Caco-2 (cell line): ENCODE measurements at regions not wholly inside any gene's neighbourhood (a gene's known extent, or its start where the extent isn't known, plus 50 kb on each side); places are given as distances from the start of the nearest gene placed in this dataset.

ENCODE experiments used
- BruUV-seq: library from RNA; stranded (reverse); fragments of 400-500 nt; replicated peaks from 2 replicates; lab custom pipeline; 2021; lab: Mats Ljungman, UMichigan
- CTCF ChIA-PET: fragments of 300-600 bp; sonication (Branson Sonifier 250); formaldehyde crosslinking; loops from one replicate; lab custom pipeline; 2022; ENCODE audit warnings: antibody characterized with exemption; lab: Charles Lee
- POLR2A ChIA-PET: fragments of 300-600 bp; sonication (Branson Sonifier 250); formaldehyde crosslinking; loops from one replicate; lab custom pipeline; 2022; ENCODE audit warnings: antibody characterized with exemption; lab: Charles Lee
- DNase-seq, 2 experiments: peaks; one replicate each; pipeline versions ENCODE4 v3.0.0 to v3.0.0-alpha.2; 2020 to 2022
- H3K27me3 ChIP-seq: replicated peaks from 2 replicates; pipeline ENCODE4 v1.6.0; 2011; ENCODE audit warnings: low read length; ENCODE audit not compliant: control insufficient read depth, insufficient read depth
- H3K36me3 ChIP-seq: 2 replicates; pipeline ENCODE4 v1.5.1; 2011; ENCODE audit warnings: low read length; ENCODE audit not compliant: control insufficient read depth, insufficient read depth
- H3K4me1 ChIP-seq: fragments of 250-450 bp; sonication (Bioruptor Pico); 2 replicates; pipeline ENCODE4 v1.5.1; 2020; ENCODE audit warnings: mild to moderate bottlenecking
- H3K4me3 ChIP-seq: 2 replicates; pipeline ENCODE4 v1.5.1; 2011; ENCODE audit warnings: low read depth, mild to moderate bottlenecking, control low read depth, low read length
- H3K9me3 ChIP-seq: fragments of 250-450 bp; sonication (Bioruptor Pico); 2 replicates; pipeline ENCODE4 v1.5.1; 2020; ENCODE audit warnings: mild to moderate bottlenecking, moderate library complexity
- H3K27ac Mint-ChIP-seq: one replicate; pipeline ENCODE4 v1.8.0; 2022; ENCODE audit warnings: mixed read lengths; ENCODE audit not compliant: unreplicated experiment
- H3K27me3 Mint-ChIP-seq: one replicate; pipeline ENCODE4 v1.8.0; 2022; ENCODE audit warnings: mixed read lengths; ENCODE audit not compliant: insufficient read depth, unreplicated experiment
- H3K36me3 Mint-ChIP-seq: one replicate; pipeline ENCODE4 v1.8.0; 2022; ENCODE audit warnings: mild to moderate bottlenecking, mixed read lengths; ENCODE audit not compliant: insufficient read depth, unreplicated experiment
- H3K4me1 Mint-ChIP-seq: one replicate; pipeline ENCODE4 v1.8.0; 2022; ENCODE audit warnings: low read depth, mixed read lengths; ENCODE audit not compliant: unreplicated experiment
- H3K4me3 Mint-ChIP-seq: one replicate; pipeline ENCODE4 v1.8.0; 2022; ENCODE audit warnings: mild to moderate bottlenecking, moderate library complexity, mixed read lengths; ENCODE audit not compliant: unreplicated experiment
- H3K9me3 Mint-ChIP-seq: one replicate; pipeline ENCODE4 v1.8.0; 2022; ENCODE audit warnings: mixed read lengths; ENCODE audit not compliant: unreplicated experiment
- intact Hi-C: fragments of 100-400 bp; cut with micrococcal nuclease; formaldehyde crosslinking; loops from one replicate; pipeline ENCODE4 v1.10.0; 2022; ENCODE audit not compliant: unreplicated experiment
- TF ChIP-seq, protein P1 (sequence below), 2 experiments: fragments of 200-600 bp in 1 of 2; IDR thresholded peaks; 1 replicate in 1 of 2; 2 replicates in 1 of 2; pipeline versions ENCODE4 v1.5.1 to v1.8.0; 2011 to 2022; ENCODE audit warnings: antibody characterized with exemption in 1 of 2, control low read depth in 1 of 2, inconsistent platforms in 1 of 2, low read depth in 1 of 2, low read length in 1 of 2, mild to moderate bottlenecking in 1 of 2, moderate library complexity in 1 of 2; ENCODE audit not compliant: insufficient read depth in 1 of 2, severe bottlenecking in 1 of 2, unreplicated experiment in 1 of 2

- no TSS peak for BruUV-seq
- Histone ChIP-seq H3K27me3 (no peaks in the 10 kb centered on the region), H3K4me3 (no peak overlapping the region), H3K36me3 (no peaks in the 10 kb centered on the region), H3K4me1 (peaks cover 22% of the 10 kb centered on the region), H3K9me3 (no peaks in the 10 kb centered on the region)
- no peak overlapping the region for H3K4me3 Mint-ChIP-seq
- ChIA-PET POLR2A (no interaction called here), CTCF (no interaction called here)
- intact Hi-C loops, result no loop called here
- H3K27ac Mint-ChIP-seq, result no peak overlapping the region
- no peaks in the 10 kb centered on the region for H3K36me3 Mint-ChIP-seq
- H3K27me3 Mint-ChIP-seq, result no peaks in the 10 kb centered on the region
- H3K9me3 Mint-ChIP-seq, result peaks cover 9% of the 10 kb centered on the region
- TF ChIP-seq, protein P1, sequence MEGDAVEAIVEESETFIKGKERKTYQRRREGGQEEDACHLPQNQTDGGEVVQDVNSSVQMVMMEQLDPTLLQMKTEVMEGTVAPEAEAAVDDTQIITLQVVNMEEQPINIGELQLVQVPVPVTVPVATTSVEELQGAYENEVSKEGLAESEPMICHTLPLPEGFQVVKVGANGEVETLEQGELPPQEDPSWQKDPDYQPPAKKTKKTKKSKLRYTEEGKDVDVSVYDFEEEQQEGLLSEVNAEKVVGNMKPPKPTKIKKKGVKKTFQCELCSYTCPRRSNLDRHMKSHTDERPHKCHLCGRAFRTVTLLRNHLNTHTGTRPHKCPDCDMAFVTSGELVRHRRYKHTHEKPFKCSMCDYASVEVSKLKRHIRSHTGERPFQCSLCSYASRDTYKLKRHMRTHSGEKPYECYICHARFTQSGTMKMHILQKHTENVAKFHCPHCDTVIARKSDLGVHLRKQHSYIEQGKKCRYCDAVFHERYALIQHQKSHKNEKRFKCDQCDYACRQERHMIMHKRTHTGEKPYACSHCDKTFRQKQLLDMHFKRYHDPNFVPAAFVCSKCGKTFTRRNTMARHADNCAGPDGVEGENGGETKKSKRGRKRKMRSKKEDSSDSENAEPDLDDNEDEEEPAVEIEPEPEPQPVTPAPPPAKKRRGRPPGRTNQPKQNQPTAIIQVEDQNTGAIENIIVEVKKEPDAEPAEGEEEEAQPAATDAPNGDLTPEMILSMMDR (IDR thresholded peaks at IDR 0.05; ENCODE audit: insufficient read depth in 1 of 2, low read depth in 1 of 2, low read length in 1 of 2, severe bottlenecking in 1 of 2, unreplicated experiment in 1 of 2), result no peak
- no peak for DNase-seq
- peaks cover 19% of the 10 kb centered on the region for H3K4me1 Mint-ChIP-seq
These were observed 65.8 kb downstream of the BOD1L2 start for GRCh38 chr18:57212678-57213077.

DNA sequence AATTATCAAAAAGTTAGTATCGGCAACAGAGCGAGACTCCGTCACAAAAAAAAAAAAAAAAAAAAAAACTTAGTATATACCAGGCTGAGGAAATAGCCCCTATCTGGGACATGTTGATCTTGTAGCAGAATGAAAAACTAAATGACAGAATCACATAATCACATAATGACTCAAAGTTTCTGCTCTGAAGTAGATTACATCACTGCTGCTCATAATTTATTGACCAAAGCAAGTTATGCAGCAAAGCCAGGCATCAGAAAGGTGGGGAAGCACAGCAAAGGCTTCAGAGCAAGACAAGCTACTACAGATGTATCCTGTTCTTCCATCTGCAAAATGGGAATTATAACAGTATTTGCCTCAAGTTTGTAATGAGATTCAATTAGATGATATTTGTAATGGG is 68.1 kb downstream of the BOD1L2 start:
- Mint-ChIP-seq H3K27ac (no peak overlapping the region), H3K9me3 (peaks cover 9% of the 10 kb centered on the region), H3K4me1 (peaks cover 10% of the 10 kb centered on the region), H3K27me3 (no peaks in the 10 kb centered on the region), H3K36me3 (no peaks in the 10 kb centered on the region), H3K4me3 (no peak overlapping the region)
- TF ChIP-seq, protein P1 (IDR thresholded peaks at IDR 0.05; ENCODE audit: insufficient read depth in 1 of 2, low read depth in 1 of 2, low read length in 1 of 2, severe bottlenecking in 1 of 2, unreplicated experiment in 1 of 2), result no peak
- Histone ChIP-seq H3K9me3 (no peaks in the 10 kb centered on the region), H3K4me1 (peaks cover 17% of the 10 kb centered on the region), H3K36me3 (no peaks in the 10 kb centered on the region), H3K27me3 (no peaks in the 10 kb centered on the region), H3K4me3 (no peak overlapping the region)
- ChIA-PET POLR2A (no interaction called here), CTCF (no interaction called here)
- DNase-seq, result no peak
- no TSS peak for BruUV-seq
- intact Hi-C loops, result no loop called here

DNA sequence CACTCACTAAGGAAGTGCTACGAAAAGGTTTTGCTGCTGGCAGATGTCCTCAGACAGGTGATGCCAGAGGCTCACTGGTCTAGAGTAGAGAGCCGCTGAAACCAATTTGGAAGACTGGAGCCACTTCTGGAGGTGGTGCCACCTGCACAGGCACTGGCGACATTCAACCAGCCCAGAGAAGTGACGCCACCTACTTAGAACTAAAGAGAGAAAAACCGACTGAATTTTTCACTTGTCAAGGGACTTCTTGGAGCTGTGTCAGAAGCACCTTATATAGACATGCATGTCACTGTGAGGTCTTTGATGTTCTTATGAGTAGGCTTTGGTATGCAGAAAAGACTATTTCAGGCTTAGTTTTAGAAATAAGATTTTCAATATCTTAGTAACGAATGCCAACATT is 71.4 kb downstream of the BOD1L2 start:
- H3K36me3 Mint-ChIP-seq, result no peaks in the 10 kb centered on the region
- no TSS peak for BruUV-seq
- no peaks in the 10 kb centered on the region for H3K9me3 ChIP-seq
- H3K9me3 Mint-ChIP-seq, result no peaks in the 10 kb centered on the region
- H3K36me3 ChIP-seq, result no peaks in the 10 kb centered on the region
- no peak overlapping the region for H3K27ac Mint-ChIP-seq
- H3K4me1 ChIP-seq, result peaks cover 1% of the 10 kb centered on the region; the same call in 1 of the 2 replicates
- no peaks in the 10 kb centered on the region for H3K27me3 Mint-ChIP-seq
- intact Hi-C loops, result no loop called here
- H3K4me3 Mint-ChIP-seq, result no peak overlapping the region
- H3K4me1 Mint-ChIP-seq, result no peaks in the 10 kb centered on the region
- H3K27me3 ChIP-seq, result no peaks in the 10 kb centered on the region
- ChIA-PET CTCF (no interaction called here), POLR2A (no interaction called here)
- H3K4me3 ChIP-seq, result no peak overlapping the region
- TF ChIP-seq, protein P1 (IDR thresholded peaks at IDR 0.05; ENCODE audit: insufficient read depth in 1 of 2, low read depth in 1 of 2, low read length in 1 of 2, severe bottlenecking in 1 of 2, unreplicated experiment in 1 of 2), result no peak
- no peak for DNase-seq
